Activated CD4-positive, alpha-beta T cell treated with anti-CD3 and anti-CD28 coated beads, Interleukin-2, amount 10 ng/mL, durations not matched to agents 24 days and 14 days (primary cell): ENCODE measurements at regions not wholly inside any gene's neighbourhood (a gene's known extent, or its start where the extent isn't known, plus 50 kb on each side); places are given as distances from the start of the nearest gene placed in this dataset.

Experiments used
- DNase-seq: peaks from one replicate; pipeline ENCODE4 v3.0.0; 2022
- H3K27ac Mint-ChIP-seq: one replicate; pipeline ENCODE4 v1.8.0; 2022; ENCODE audit warnings: mild to moderate bottlenecking, mixed read lengths
- H3K27me3 Mint-ChIP-seq: one replicate; pipeline ENCODE4 v1.8.0; 2022; ENCODE audit warnings: mixed read lengths
- H3K36me3 Mint-ChIP-seq: one replicate; pipeline ENCODE4 v1.8.0; 2022; ENCODE audit warnings: low read depth, mild to moderate bottlenecking, mixed read lengths
- H3K4me1 Mint-ChIP-seq: one replicate; pipeline ENCODE4 v1.8.0; 2021; ENCODE audit warnings: mixed read lengths
- H3K4me3 Mint-ChIP-seq: one replicate; pipeline ENCODE4 v1.8.0; 2022; ENCODE audit warnings: mild to moderate bottlenecking, moderate library complexity, mixed read lengths
- H3K9me3 Mint-ChIP-seq: one replicate; pipeline ENCODE4 v1.8.0; 2021; ENCODE audit warnings: mixed read lengths
- intact Hi-C: fragments of 100-400 bp; cut with micrococcal nuclease; formaldehyde crosslinking; loops from one replicate; pipeline ENCODE4 v1.15.1; 2023

GRCh38 chr7:45343746-45344145, 186.2 kb downstream of the RAMP3 start:
- H3K27ac Mint-ChIP-seq = no peak overlapping the region
- H3K36me3 Mint-ChIP-seq = no peaks in the 10 kb centered on the region
- no peaks in the 10 kb centered on the region for H3K4me1 Mint-ChIP-seq
- DNase-seq = no peak
- peaks cover 14% of the 10 kb centered on the region for H3K27me3 Mint-ChIP-seq
- intact Hi-C loops = no loop called here
- H3K9me3 Mint-ChIP-seq = no peaks in the 10 kb centered on the region
- no peak overlapping the region for H3K4me3 Mint-ChIP-seq

GRCh38 chr7:45347804-45348203, 190.2 kb downstream of the RAMP3 start:
- Mint-ChIP-seq H3K4me1 (no peaks in the 10 kb centered on the region), H3K9me3 (no peaks in the 10 kb centered on the region), H3K4me3 (no peak overlapping the region), H3K27ac (no peak overlapping the region), H3K27me3 (peaks cover 7% of the 10 kb centered on the region), H3K36me3 (no peaks in the 10 kb centered on the region)
- intact Hi-C loops = no loop called here
- DNase-seq = no peak

GRCh38 chr7:45349090-45349489, 191.5 kb downstream of the RAMP3 start:
- Mint-ChIP-seq H3K4me1 (no peaks in the 10 kb centered on the region), H3K27ac (no peak overlapping the region), H3K4me3 (no peak overlapping the region), H3K27me3 (peaks cover 4% of the 10 kb centered on the region), H3K9me3 (no peaks in the 10 kb centered on the region), H3K36me3 (no peaks in the 10 kb centered on the region)
- intact Hi-C loops = no loop called here
- no peak for DNase-seq

GRCh38 chr7:45350896-45351295, 193.3 kb downstream of the RAMP3 start:
- Mint-ChIP-seq H3K27me3 (peaks cover 14% of the 10 kb centered on the region), H3K27ac (no peak overlapping the region), H3K36me3 (no peaks in the 10 kb centered on the region), H3K4me1 (no peaks in the 10 kb centered on the region), H3K4me3 (no peak overlapping the region), H3K9me3 (no peaks in the 10 kb centered on the region)
- intact Hi-C loops = no loop called here
- DNase-seq = no peak

GRCh38 chr7:45358287-45358686, 200.7 kb downstream of the RAMP3 start:
- H3K9me3 Mint-ChIP-seq = no peaks in the 10 kb centered on the region

GRCh38 chr7:45359250-45359649, 201.7 kb downstream of the RAMP3 start:
- Mint-ChIP-seq H3K36me3 (no peaks in the 10 kb centered on the region), H3K27ac (no peak overlapping the region), H3K4me3 (no peak overlapping the region), H3K9me3 (no peaks in the 10 kb centered on the region), H3K27me3 (peaks cover 17% of the 10 kb centered on the region), H3K4me1 (no peaks in the 10 kb centered on the region)
- intact Hi-C loops = no loop called here
- DNase-seq = no peak

More at GRCh38 chr7:45358287-45358686, 200.7 kb downstream of the RAMP3 start:
- H3K36me3 Mint-ChIP-seq = no peaks in the 10 kb centered on the region
- H3K4me3 Mint-ChIP-seq = no peak overlapping the region
- peaks cover 22% of the 10 kb centered on the region for H3K27me3 Mint-ChIP-seq
- DNase-seq = no peak
- H3K4me1 Mint-ChIP-seq = no peaks in the 10 kb centered on the region
- H3K27ac Mint-ChIP-seq = no peak overlapping the region
- intact Hi-C loops = no loop called here

- no peaks in the 10 kb centered on the region for H3K4me1 Mint-ChIP-seq
- H3K36me3 Mint-ChIP-seq = no peaks in the 10 kb centered on the region
- H3K9me3 Mint-ChIP-seq = no peaks in the 10 kb centered on the region
- no peak for DNase-seq
- no peak overlapping the region for H3K4me3 Mint-ChIP-seq
- intact Hi-C loops = no loop called here
- peaks cover 12% of the 10 kb centered on the region for H3K27me3 Mint-ChIP-seq
- H3K27ac Mint-ChIP-seq = no peak overlapping the region
These were observed 202.2 kb downstream of the RAMP3 start for GRCh38 chr7:45359776-45360175.

GRCh38 chr7:45363669-45364068, 206.1 kb downstream of the RAMP3 start:
- DNase-seq = no peak
- Mint-ChIP-seq H3K27ac (no peak overlapping the region), H3K9me3 (no peaks in the 10 kb centered on the region), H3K27me3 (peaks cover 2% of the 10 kb centered on the region), H3K4me3 (no peak overlapping the region), H3K36me3 (no peaks in the 10 kb centered on the region), H3K4me1 (no peaks in the 10 kb centered on the region)
- intact Hi-C loops = no loop called here

- Mint-ChIP-seq H3K4me1 (no peaks in the 10 kb centered on the region), H3K27ac (no peak overlapping the region), H3K36me3 (no peaks in the 10 kb centered on the region), H3K27me3 (peaks cover 8% of the 10 kb centered on the region), H3K4me3 (no peak overlapping the region), H3K9me3 (no peaks in the 10 kb centered on the region)
- intact Hi-C loops = no loop called here
- no peak for DNase-seq
These were observed 207.8 kb downstream of the RAMP3 start for GRCh38 chr7:45365341-45365740.

GRCh38 chr7:45366475-45366874, 207.7 kb upstream of the ADCY1 start:
- Mint-ChIP-seq H3K9me3 (no peaks in the 10 kb centered on the region), H3K27ac (no peak overlapping the region), H3K36me3 (no peaks in the 10 kb centered on the region), H3K4me3 (no peak overlapping the region), H3K27me3 (peaks cover 15% of the 10 kb centered on the region), H3K4me1 (no peaks in the 10 kb centered on the region)
- no peak for DNase-seq
- intact Hi-C loops = no loop called here

GRCh38 chr7:45367026-45367425, 207.1 kb upstream of the ADCY1 start:
- H3K9me3 Mint-ChIP-seq = no peaks in the 10 kb centered on the region
- no peak overlapping the region for H3K4me3 Mint-ChIP-seq
- H3K27me3 Mint-ChIP-seq = peaks cover 15% of the 10 kb centered on the region
- H3K4me1 Mint-ChIP-seq = no peaks in the 10 kb centered on the region
- intact Hi-C loops = no loop called here
- no peak overlapping the region for H3K27ac Mint-ChIP-seq
- no peak for DNase-seq
- no peaks in the 10 kb centered on the region for H3K36me3 Mint-ChIP-seq

GRCh38 chr7:45368129-45368807, 205.9 kb upstream of the ADCY1 start:
- no peaks in the 10 kb centered on the region for H3K9me3 Mint-ChIP-seq
- no peaks in the 10 kb centered on the region for H3K4me1 Mint-ChIP-seq
- no peak for DNase-seq
- no peaks in the 10 kb centered on the region for H3K36me3 Mint-ChIP-seq
- no peak overlapping the region for H3K4me3 Mint-ChIP-seq
- intact Hi-C loops = no loop called here
- no peak overlapping the region for H3K27ac Mint-ChIP-seq
- H3K27me3 Mint-ChIP-seq = peaks cover 15% of the 10 kb centered on the region

- no peaks in the 10 kb centered on the region for H3K4me1 Mint-ChIP-seq
- no peaks in the 10 kb centered on the region for H3K9me3 Mint-ChIP-seq
- intact Hi-C loops = no loop called here
- peak; percentile 20 for DNase-seq
- no peak overlapping the region for H3K27ac Mint-ChIP-seq
- H3K4me3 Mint-ChIP-seq = no peak overlapping the region
- no peaks in the 10 kb centered on the region for H3K27me3 Mint-ChIP-seq
- H3K36me3 Mint-ChIP-seq = no peaks in the 10 kb centered on the region
These were observed 189.7 kb upstream of the ADCY1 start for GRCh38 chr7:45384499-45384898.

- intact Hi-C loops = no loop called here
- H3K36me3 Mint-ChIP-seq = no peaks in the 10 kb centered on the region
- no peaks in the 10 kb centered on the region for H3K4me1 Mint-ChIP-seq
- H3K4me3 Mint-ChIP-seq = no peak overlapping the region
- DNase-seq = peak; percentile 42
- no peaks in the 10 kb centered on the region for H3K9me3 Mint-ChIP-seq
- no peaks in the 10 kb centered on the region for H3K27me3 Mint-ChIP-seq
- no peak overlapping the region for H3K27ac Mint-ChIP-seq
These were observed 186.3 kb upstream of the ADCY1 start for GRCh38 chr7:45387837-45388236.
